C4-2B (cell line): ENCODE measurements at regions not wholly inside any gene's neighbourhood (a gene's known extent, or its start where the extent isn't known, plus 50 kb on each side); places are given as distances from the start of the nearest gene placed in this dataset.
A peak's percentile ranks its signal among the peaks of the same experiment; 100 is the strongest.

Source experiments
- H3K27ac ChIP-seq: fragments of 450-650 bp; 2 replicates; pipeline ENCODE4 v1.5.1; 2017
- ZFX ChIP-seq: fragments of 450-650 bp; IDR thresholded peaks from 2 replicates; pipeline ENCODE4 v1.6.1; 2017
- TF ChIP-seq, protein P1 (sequence below): fragments of 450-650 bp; conservative IDR thresholded peaks from 2 replicates; pipeline ENCODE4 v1.5.1; 2017; ENCODE audit warnings: mild to moderate bottlenecking

DNA sequence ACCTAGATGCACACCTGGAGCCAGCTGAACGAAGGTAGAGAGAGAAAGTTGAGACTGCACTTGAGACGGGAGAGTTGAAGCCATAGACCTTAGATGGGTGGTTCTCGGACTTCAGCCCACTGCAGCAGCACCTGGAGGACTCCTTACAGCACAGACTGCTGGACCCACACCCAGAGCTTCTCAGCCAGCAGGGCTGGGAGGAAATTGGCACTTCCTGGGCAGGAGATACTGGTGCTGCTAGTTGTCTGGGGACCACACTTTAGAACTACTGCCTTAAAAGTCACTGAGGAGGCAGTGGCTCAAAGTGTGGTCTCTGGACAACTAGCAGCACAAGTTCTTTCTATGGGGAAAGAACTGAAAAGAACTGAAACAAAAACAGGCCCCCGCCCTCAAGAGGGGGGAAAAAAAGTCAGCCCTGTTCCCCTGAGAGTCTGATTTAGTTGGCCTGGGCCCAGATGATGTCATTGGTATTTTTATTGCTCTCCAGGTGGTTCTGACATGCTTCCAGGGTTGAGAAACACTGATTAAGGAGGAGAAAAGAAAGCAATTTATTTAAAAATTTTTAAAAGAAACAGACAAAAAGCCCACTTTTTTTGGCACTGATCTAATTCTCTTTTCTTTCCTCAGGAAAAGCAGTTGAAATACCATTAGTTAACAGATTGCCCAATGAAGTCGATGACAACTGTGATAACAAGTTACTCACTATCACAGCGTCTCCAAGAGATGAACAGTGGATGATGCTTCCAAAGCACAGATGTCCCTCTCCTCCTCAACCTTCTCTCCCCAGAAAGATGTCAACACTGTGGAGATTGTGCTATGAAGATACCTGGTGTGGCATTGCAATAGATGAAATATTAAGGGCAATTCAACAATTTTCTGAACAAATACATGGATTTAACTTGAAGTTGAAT, 73.6 kb upstream of the ADAMTS16 start:
- TF ChIP-seq ZFX, result no peak
- TF ChIP-seq, protein P1, sequence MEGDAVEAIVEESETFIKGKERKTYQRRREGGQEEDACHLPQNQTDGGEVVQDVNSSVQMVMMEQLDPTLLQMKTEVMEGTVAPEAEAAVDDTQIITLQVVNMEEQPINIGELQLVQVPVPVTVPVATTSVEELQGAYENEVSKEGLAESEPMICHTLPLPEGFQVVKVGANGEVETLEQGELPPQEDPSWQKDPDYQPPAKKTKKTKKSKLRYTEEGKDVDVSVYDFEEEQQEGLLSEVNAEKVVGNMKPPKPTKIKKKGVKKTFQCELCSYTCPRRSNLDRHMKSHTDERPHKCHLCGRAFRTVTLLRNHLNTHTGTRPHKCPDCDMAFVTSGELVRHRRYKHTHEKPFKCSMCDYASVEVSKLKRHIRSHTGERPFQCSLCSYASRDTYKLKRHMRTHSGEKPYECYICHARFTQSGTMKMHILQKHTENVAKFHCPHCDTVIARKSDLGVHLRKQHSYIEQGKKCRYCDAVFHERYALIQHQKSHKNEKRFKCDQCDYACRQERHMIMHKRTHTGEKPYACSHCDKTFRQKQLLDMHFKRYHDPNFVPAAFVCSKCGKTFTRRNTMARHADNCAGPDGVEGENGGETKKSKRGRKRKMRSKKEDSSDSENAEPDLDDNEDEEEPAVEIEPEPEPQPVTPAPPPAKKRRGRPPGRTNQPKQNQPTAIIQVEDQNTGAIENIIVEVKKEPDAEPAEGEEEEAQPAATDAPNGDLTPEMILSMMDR, result no peak
- H3K27ac ChIP-seq, result no peak overlapping the region

DNA sequence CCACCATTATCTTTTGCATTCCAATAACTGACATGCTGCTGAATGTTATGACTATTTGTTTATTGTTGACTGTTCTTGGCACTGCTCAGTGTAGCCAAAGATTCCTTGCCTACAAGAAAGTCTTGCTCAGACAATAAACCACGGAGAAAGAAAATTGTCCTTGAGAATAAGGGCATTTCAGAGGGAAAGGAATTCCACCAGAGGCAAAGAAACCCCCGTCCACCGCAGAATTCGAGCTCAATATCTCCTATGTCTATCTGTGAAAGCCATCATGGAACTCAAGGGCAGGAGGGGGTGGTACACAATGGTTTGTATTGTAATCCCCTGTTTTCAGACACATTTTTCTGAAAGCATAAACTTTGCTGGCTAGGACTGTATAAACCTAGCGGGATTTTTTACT, 70.3 kb upstream of the ADAMTS16 start:
- TF ChIP-seq, protein P1, result no peak
- TF ChIP-seq ZFX, result no peak
- no peak overlapping the region for H3K27ac ChIP-seq

DNA sequence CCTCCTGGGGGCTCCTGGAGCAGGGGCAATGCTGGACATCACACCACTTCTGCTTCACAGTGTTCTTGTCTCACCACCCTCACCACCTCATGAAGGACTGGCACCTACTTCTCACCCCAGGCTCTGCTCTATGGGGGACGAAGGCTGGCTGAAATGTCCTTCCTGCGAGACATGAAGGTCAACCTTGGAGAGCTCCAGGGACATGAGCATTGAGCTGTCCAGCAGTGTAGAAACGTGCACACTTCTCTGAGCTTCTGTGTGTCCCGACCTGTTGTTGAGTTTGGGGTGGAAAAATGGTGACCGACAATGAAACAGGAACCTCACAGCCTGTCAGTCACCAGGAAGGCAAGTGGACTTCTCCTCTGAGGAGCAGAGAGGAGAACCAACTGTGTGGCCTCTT, 68.6 kb upstream of the ADAMTS16 start:
- H3K27ac ChIP-seq, result no peak overlapping the region
- TF ChIP-seq, protein P1, result no peak
- TF ChIP-seq ZFX, result no peak

DNA sequence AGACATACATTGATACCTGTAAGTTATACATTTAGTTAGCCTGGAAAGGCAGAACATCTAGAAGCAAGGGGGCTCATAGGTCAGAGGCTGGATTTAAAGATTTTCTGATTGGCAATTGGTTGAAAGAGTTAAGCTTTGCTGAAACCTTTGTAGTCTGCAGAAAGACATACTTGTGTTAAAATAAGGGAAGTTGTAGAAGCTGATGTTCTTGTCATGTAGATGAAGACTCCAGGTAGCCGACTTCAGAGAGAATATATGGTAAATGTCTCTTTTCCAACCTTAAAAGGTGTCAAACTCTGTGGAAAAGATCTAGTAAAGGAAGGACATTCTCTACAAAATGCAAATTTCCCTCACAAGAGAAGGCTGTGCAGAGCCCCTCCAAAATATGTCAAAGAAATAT, 62.9 kb upstream of the ADAMTS16 start:
- TF ChIP-seq, protein P1, result no peak
- no peak for TF ChIP-seq ZFX

DNA sequence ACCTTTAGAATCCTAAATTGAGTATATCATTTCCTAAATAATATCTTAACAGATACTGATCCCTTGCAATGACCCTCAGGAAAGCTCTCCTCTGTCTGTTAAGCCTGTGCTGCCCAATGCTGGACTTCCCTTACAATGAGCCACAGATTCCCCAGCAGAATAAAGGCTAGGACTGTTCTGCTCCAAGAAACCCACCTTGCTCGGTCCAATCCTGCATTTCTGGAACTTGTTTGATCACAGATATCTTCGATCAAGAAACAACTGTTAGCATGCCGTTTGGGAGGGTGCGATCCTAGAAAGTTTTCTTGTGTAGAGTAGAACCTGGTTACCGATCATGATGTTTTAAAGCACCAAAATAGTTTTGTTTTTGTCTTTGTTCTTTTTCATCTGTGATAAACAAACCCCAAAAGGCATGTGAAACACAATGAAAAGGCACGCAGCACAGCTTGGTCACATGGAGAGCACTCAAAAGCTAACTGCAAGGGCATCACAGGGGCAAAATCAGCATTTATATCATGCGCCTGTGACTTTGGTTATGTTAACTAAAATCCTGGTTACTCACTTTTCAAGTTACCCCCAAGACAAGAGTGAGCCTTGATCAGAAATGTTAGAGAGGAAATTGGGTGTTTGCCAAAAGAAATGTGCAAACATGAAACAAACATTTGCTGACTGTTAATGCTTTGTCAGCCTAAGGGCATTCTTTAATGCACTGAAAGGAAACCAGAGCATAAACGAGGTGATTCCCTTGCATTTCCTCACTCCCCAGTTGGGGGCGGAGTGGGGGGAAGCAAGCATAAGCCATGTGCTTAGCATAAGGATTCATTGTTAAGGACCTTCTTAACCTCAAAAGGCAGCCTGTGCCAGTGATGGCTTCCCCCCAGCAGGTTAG, 61.9 kb upstream of the ADAMTS16 start:
- TF ChIP-seq, protein P1, result peak; percentile 25; the same call in 1 of the 2 replicates
- no peak for TF ChIP-seq ZFX
- H3K27ac ChIP-seq, result no peak overlapping the region

More for the DNA sequence above, 62.9 kb upstream of the ADAMTS16 start:
- H3K27ac ChIP-seq, result no peak overlapping the region

DNA sequence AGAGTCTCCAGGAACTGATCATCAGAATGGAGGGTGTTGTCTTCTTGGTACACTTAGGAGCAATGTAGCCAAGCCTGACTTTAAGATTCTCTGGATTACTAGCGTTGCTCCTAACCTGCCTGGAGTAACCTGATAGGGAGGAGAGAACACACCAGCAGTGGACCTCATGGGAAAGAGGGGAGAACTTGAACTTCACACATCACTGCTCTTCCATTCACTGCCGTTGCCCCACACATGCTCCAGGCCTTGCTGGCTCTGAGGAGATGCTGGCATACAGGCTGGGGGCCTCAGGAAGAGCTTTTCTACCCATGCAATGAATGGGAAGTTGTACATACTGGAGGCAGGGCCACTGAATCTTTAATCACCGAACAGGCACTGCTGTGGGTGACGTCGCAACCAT, 60.3 kb upstream of the ADAMTS16 start:
- H3K27ac ChIP-seq, result no peak overlapping the region
- no peak for TF ChIP-seq ZFX
- TF ChIP-seq, protein P1, result no peak

DNA sequence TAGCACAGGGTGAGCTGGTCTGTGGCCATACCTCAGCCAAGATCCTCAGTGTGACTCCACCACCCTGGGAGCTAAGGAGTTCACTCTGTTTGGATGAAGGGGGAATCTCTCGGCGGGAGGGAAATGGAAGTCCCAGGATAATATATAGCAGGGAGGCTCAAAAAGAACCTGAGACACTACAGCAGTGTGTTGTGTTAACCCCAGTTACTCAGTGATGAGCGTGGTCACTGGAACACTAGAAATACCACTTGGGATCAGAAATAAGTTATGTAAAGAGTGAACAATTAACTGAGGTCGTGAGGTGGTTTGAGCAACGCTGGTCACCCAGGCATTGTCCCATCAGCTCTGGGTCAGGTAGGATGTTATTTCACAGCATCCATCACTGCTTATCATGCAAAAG, 59.3 kb upstream of the ADAMTS16 start:
- H3K27ac ChIP-seq, result no peak overlapping the region
- TF ChIP-seq, protein P1, result no peak
- TF ChIP-seq ZFX, result no peak
